Mesenchymal stem cell (in vitro differentiated cells and primary cell): ENCODE measurements at regions not wholly inside any gene's neighbourhood (a gene's known extent, or its start where the extent isn't known, plus 50 kb on each side); places are given as distances from the start of the nearest gene placed in this dataset.
"Not testable (repeated sequence)": the region's sequence is repeated elsewhere in the genome, so short reads cannot be mapped to it uniquely, and the experiment has no call there.

Experiments used
- DNase-seq: peaks from one replicate; pipeline ENCODE4 v3.0.0-alpha.2; 2013
- H2AFZ ChIP-seq: one replicate; pipeline ENCODE4 v1.6.1; 2013; ENCODE audit warnings: low read depth, mild to moderate bottlenecking, control low read depth, inconsistent platforms, low read length, moderate library complexity
- H2AK5ac ChIP-seq: 2 replicates; pipeline ENCODE4 v1.6.1; 2013; ENCODE audit warnings: low read length, moderate library complexity, mild to moderate bottlenecking, inconsistent platforms; ENCODE audit not compliant: severe bottlenecking
- H2BK120ac ChIP-seq: one replicate; pipeline ENCODE4 v1.6.1; 2013; ENCODE audit warnings: low read depth, mild to moderate bottlenecking, inconsistent platforms, low read length, moderate library complexity
- H2BK12ac ChIP-seq, 2 experiments: one replicate each; pipeline ENCODE4 v1.6.1; 2013; ENCODE audit warnings: inconsistent platforms in 2 of 2, low read length in 2 of 2, mild to moderate bottlenecking in 2 of 2, moderate library complexity in 2 of 2, control low read depth in 1 of 2
- H2BK15ac ChIP-seq: one replicate; pipeline ENCODE4 v1.6.1; 2013; ENCODE audit warnings: mild to moderate bottlenecking, low read depth, inconsistent platforms; ENCODE audit not compliant: poor library complexity, severe bottlenecking
- H2BK5ac ChIP-seq: 2 replicates; pipeline ENCODE4 v1.6.1; 2013; ENCODE audit warnings: low read depth, mild to moderate bottlenecking, low read length, control low read depth, inconsistent platforms; ENCODE audit not compliant: poor library complexity, severe bottlenecking
- H3K14ac ChIP-seq, 2 experiments: one replicate each; pipeline ENCODE4 v1.6.1; 2013; ENCODE audit warnings: inconsistent platforms in 2 of 2, low read length in 2 of 2, control low read depth in 1 of 2, mild to moderate bottlenecking in 1 of 2, moderate library complexity in 1 of 2
- H3K18ac ChIP-seq, 2 experiments: one replicate each; pipeline ENCODE4 v1.6.1; 2013; ENCODE audit warnings: inconsistent platforms in 2 of 2, low read length in 2 of 2, control low read depth in 1 of 2, low read depth in 1 of 2, mild to moderate bottlenecking in 1 of 2
- H3K23ac ChIP-seq, 2 experiments: one replicate each; pipeline ENCODE4 v1.6.1; 2013; ENCODE audit warnings: inconsistent platforms in 2 of 2, low read length in 2 of 2, mild to moderate bottlenecking in 2 of 2, moderate library complexity in 2 of 2, control low read depth in 1 of 2
- H3K27ac ChIP-seq: 2 replicates; pipeline ENCODE4 v1.5.1; 2013; ENCODE audit warnings: mild to moderate bottlenecking, moderate library complexity, low read length, control low read depth, inconsistent platforms; ENCODE audit not compliant: poor library complexity, severe bottlenecking
- H3K27me3 ChIP-seq, 2 experiments: 2 replicates each; pipeline versions ENCODE4 v1.6.1 to v1.7.0; 2013; ENCODE audit warnings: low read length in 2 of 2, mild to moderate bottlenecking in 2 of 2, moderate library complexity in 2 of 2, control low read depth in 1 of 2, inconsistent platforms in 1 of 2; ENCODE audit not compliant: control insufficient read depth in 1 of 2, insufficient read depth in 1 of 2
- H3K36me3 ChIP-seq, 2 experiments: 2 replicates each; pipeline versions ENCODE4 v1.6.1 to v1.7.0; 2013; ENCODE audit warnings: low read length in 2 of 2, control low read depth in 1 of 2, inconsistent platforms in 1 of 2, low read depth in 1 of 2, mild to moderate bottlenecking in 1 of 2; ENCODE audit not compliant: insufficient read depth in 2 of 2, control insufficient read depth in 1 of 2
- H3K4ac ChIP-seq, 2 experiments: one replicate each; pipeline ENCODE4 v1.6.1; 2013; ENCODE audit warnings: inconsistent platforms in 2 of 2, low read length in 2 of 2, mild to moderate bottlenecking in 2 of 2, moderate library complexity in 2 of 2, control low read depth in 1 of 2, low read depth in 1 of 2
- H3K4me1 ChIP-seq: 2 replicates; pipeline ENCODE4 v1.6.1; 2013; ENCODE audit warnings: low read depth, low read length, control low read depth; ENCODE audit not compliant: control insufficient read depth, insufficient read depth
- H3K4me2 ChIP-seq: 2 replicates; pipeline ENCODE4 v1.6.1; 2013; ENCODE audit warnings: low read length, mild to moderate bottlenecking, inconsistent platforms; ENCODE audit not compliant: poor library complexity, severe bottlenecking
- H3K4me3 ChIP-seq, 2 experiments: 2 replicates each; pipeline versions ENCODE4 v1.5.1 to v1.7.0; 2013; ENCODE audit warnings: low read length in 2 of 2, mild to moderate bottlenecking in 2 of 2, control low read depth in 1 of 2, low read depth in 1 of 2; ENCODE audit not compliant: insufficient read depth in 1 of 2
- H3K79me1 ChIP-seq: replicated peaks from 2 replicates; pipeline ENCODE4 v1.6.1; 2013; ENCODE audit warnings: mild to moderate bottlenecking, control low read depth, low read length, inconsistent platforms; ENCODE audit not compliant: poor library complexity, severe bottlenecking
- H3K9ac ChIP-seq: 2 replicates; pipeline ENCODE4 v1.7.0; 2013; ENCODE audit warnings: mild to moderate bottlenecking, low read length, moderate library complexity
- H3K9me3 ChIP-seq: 2 replicates; pipeline ENCODE4 v1.7.0; 2013; ENCODE audit warnings: mild to moderate bottlenecking, low read length; ENCODE audit not compliant: control insufficient read depth
- H4K8ac ChIP-seq: one replicate; pipeline ENCODE4 v1.6.1; 2013; ENCODE audit warnings: inconsistent platforms, mild to moderate bottlenecking, low read length, moderate library complexity
- H4K91ac ChIP-seq: one replicate; pipeline ENCODE4 v1.6.1; 2013; ENCODE audit warnings: mild to moderate bottlenecking, low read length, inconsistent platforms
- WGBS: methylation state at CpG from one replicate; pipeline ENCODE4 v1.1.7; 2013; ENCODE audit warnings: mixed read lengths; 5-methylcytosine and 5-hydroxymethylcytosine counted together

- not testable (repeated sequence) for DNase-seq, H3K79me1 ChIP-seq, H4K8ac ChIP-seq, H3K23ac ChIP-seq, H2BK12ac ChIP-seq, H3K27ac ChIP-seq, H3K14ac ChIP-seq, H4K91ac ChIP-seq, H2AK5ac ChIP-seq, H2BK5ac ChIP-seq, H3K9ac ChIP-seq, H2BK120ac ChIP-seq, H3K36me3 ChIP-seq, H2BK15ac ChIP-seq, H3K27me3 ChIP-seq, H3K4me1 ChIP-seq, H3K4ac ChIP-seq, H3K4me2 ChIP-seq, H2AFZ ChIP-seq, H3K18ac ChIP-seq, H3K9me3 ChIP-seq, H3K4me3 ChIP-seq
- 41% methylated on average over 7 of the region's 14 CpGs for WGBS
These were observed 121.8 kb upstream of the DRD5 start for GRCh38 chr4:9659678-9660077.

DNA sequence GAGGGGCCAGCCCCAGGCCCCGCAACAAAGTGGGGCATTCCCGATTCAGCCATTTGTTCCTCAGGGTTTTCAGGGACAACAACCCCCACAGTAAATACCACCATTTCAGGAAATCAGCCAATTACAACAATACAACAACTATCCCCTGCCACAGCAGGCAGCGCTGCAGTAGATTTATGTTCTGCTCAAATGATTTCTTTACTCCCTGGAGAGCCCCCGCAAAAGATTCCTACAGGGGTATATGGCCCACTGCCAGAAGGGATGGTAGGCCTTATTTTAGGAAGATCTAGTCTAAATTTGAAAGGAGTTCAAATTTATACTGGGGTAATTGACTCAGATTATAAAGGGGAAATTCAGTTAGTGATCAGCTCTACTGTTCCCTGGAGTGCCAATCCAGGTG is 120.5 kb upstream of the DRD5 start:
- H3K9me3 ChIP-seq, H3K14ac ChIP-seq, DNase-seq, H3K79me1 ChIP-seq, H2AK5ac ChIP-seq, H3K36me3 ChIP-seq, H3K27ac ChIP-seq, H3K18ac ChIP-seq, H3K27me3 ChIP-seq, H3K23ac ChIP-seq, H2BK15ac ChIP-seq, H4K8ac ChIP-seq, H2BK12ac ChIP-seq, H2BK5ac ChIP-seq, H4K91ac ChIP-seq, H3K4ac ChIP-seq, H2AFZ ChIP-seq, H3K4me2 ChIP-seq, H2BK120ac ChIP-seq, H3K9ac ChIP-seq, H3K4me1 ChIP-seq, H3K4me3 ChIP-seq: not testable (repeated sequence)
- WGBS, result 93% methylated on average over 4 of the region's 4 CpGs

DNA sequence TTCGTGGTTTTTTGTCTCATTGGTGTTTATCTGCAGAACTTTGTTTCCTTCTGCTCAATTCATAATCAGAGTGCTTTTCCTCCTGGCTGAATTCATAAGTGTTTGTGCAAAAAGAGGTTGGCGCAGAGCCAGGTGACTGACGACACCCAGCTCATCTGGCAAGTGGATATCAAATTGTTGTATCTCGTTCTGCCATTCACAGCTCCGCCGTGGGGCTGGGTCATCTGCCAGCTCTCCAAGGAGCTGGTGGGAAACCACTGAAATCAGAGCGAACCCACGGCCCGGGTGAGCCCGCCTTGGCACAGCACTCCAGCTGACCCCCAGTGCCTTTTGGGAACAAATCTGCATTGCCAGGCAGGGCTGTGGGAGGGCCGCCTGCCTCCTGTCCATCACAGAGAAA is 110.7 kb upstream of the DRD5 start:
- H3K9ac ChIP-seq, H3K23ac ChIP-seq, H2BK15ac ChIP-seq, H3K27ac ChIP-seq, H3K4me2 ChIP-seq, H3K27me3 ChIP-seq, H3K9me3 ChIP-seq, H3K4me3 ChIP-seq, H3K79me1 ChIP-seq, H4K8ac ChIP-seq, H3K4ac ChIP-seq, H2AFZ ChIP-seq, H2BK5ac ChIP-seq, DNase-seq, H2AK5ac ChIP-seq, H3K18ac ChIP-seq, H2BK120ac ChIP-seq, H2BK12ac ChIP-seq, H3K4me1 ChIP-seq, H3K14ac ChIP-seq, H4K91ac ChIP-seq, H3K36me3 ChIP-seq: not testable (repeated sequence)
- 87% methylated on average over 9 of the region's 11 CpGs for WGBS

DNA sequence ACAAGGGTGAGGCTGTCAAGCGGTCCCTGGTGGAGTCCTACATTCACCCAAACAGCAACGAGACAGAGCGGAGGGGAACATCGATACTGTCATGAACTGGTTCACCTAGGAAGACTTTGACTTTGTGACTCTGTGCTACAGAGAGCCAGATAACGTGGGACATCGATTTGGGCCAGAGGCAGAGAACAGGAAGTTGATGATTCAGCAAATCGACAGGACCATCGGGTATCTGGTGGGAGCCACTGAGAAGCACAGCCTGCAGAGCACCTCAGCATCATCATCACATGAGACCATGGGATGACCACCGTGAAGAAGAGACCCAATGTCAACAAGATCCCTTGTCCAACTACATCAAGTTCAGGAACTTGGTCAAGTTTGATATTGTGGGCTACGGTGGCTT is 104.1 kb upstream of the DRD5 start:
- not testable (repeated sequence) for H3K4me2 ChIP-seq, H3K18ac ChIP-seq, H2AFZ ChIP-seq, DNase-seq, H3K4me3 ChIP-seq, H3K27ac ChIP-seq, H3K9ac ChIP-seq, H2BK5ac ChIP-seq, H2BK12ac ChIP-seq, H2AK5ac ChIP-seq, H4K8ac ChIP-seq, H3K36me3 ChIP-seq, H3K4me1 ChIP-seq, H3K9me3 ChIP-seq, H3K79me1 ChIP-seq, H3K23ac ChIP-seq, H2BK120ac ChIP-seq, H4K91ac ChIP-seq, H3K4ac ChIP-seq, H3K27me3 ChIP-seq, H3K14ac ChIP-seq, H2BK15ac ChIP-seq
- 84% methylated on average over 7 of the region's 10 CpGs for WGBS
